GM12875 (cell line): ENCODE measurements at regions not wholly inside any gene's neighbourhood (a gene's known extent, or its start where the extent isn't known, plus 50 kb on each side); places are given as distances from the start of the nearest gene placed in this dataset.

Experiments used
- H3K4me3 ChIP-seq: one replicate; pipeline ENCODE4 v1.5.1; 2011; ENCODE audit warnings: low read depth, low read length, control low read depth
- TF ChIP-seq, protein P1 (sequence below): IDR thresholded peaks from 2 replicates; pipeline ENCODE4 v1.5.1; 2011; ENCODE audit warnings: low read depth, mild to moderate bottlenecking, control low read depth, inconsistent platforms, low read length, moderate library complexity, borderline replicate concordance; ENCODE audit not compliant: insufficient read depth

DNA sequence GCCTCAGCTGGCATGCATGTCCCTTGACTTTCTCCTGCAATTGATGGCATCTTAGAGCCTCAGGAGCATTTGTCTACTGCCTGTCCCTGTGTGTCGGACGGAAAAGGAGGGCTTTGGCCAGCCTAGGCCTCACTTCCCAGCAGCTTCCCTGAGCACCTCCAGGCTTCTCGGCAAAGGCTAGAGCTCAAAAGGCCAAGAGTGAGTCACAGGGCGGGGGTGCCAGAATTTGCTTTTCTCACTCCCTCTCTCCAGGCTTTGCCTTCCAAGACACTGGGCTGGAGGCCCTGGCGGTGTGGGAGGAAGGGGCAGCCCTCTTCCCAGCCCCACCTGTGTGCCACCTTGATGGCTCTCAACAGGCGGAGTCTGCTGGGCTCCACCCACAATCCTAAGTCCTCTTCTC is 107.3 kb upstream of the MAF start:
- H3K4me3 ChIP-seq, result no peak overlapping the region
- TF ChIP-seq, protein P1, sequence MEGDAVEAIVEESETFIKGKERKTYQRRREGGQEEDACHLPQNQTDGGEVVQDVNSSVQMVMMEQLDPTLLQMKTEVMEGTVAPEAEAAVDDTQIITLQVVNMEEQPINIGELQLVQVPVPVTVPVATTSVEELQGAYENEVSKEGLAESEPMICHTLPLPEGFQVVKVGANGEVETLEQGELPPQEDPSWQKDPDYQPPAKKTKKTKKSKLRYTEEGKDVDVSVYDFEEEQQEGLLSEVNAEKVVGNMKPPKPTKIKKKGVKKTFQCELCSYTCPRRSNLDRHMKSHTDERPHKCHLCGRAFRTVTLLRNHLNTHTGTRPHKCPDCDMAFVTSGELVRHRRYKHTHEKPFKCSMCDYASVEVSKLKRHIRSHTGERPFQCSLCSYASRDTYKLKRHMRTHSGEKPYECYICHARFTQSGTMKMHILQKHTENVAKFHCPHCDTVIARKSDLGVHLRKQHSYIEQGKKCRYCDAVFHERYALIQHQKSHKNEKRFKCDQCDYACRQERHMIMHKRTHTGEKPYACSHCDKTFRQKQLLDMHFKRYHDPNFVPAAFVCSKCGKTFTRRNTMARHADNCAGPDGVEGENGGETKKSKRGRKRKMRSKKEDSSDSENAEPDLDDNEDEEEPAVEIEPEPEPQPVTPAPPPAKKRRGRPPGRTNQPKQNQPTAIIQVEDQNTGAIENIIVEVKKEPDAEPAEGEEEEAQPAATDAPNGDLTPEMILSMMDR, result no peak

DNA sequence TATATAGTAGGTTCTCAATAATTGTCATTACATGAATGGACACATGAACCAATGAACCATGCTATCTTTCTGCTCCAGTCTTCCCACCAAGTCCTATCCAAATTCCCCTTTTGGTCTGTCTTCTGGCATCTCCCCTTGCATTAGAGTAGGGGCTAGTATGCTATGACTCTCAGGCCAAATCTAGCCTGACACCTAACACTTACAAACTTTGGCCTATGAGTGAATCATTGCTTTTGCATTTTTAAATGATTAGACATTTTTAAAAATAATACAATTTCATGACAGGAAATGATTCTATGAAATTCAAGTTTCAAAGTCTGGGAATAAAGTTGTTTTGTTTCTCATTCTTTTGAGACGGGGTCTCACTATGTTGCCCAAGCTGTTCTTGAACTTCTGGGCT is 102.5 kb upstream of the MAF start:
- TF ChIP-seq, protein P1, result no peak
- H3K4me3 ChIP-seq, result no peak overlapping the region

DNA sequence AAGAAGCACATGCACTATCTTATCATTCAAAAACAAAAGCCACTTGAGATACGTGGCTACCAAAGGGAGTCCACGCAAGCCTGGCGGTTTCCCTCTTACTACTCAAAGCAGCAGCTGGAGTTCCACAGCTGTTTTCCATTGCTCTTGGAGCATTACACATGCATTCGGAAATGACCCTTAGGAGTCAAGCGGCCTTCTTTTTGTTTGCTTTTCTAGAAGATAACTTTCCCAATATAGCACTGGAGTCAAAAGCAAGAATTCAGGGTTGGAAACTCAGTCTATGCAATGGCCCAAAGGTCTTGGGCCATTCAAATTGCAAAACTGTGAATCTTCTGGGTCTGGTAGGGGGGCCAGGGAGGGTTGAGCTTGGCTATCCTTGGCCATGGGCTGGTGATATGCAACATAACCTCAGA is 97.8 kb upstream of the MAF start:
- H3K4me3 ChIP-seq, result no peak overlapping the region
- TF ChIP-seq, protein P1, result no peak

DNA sequence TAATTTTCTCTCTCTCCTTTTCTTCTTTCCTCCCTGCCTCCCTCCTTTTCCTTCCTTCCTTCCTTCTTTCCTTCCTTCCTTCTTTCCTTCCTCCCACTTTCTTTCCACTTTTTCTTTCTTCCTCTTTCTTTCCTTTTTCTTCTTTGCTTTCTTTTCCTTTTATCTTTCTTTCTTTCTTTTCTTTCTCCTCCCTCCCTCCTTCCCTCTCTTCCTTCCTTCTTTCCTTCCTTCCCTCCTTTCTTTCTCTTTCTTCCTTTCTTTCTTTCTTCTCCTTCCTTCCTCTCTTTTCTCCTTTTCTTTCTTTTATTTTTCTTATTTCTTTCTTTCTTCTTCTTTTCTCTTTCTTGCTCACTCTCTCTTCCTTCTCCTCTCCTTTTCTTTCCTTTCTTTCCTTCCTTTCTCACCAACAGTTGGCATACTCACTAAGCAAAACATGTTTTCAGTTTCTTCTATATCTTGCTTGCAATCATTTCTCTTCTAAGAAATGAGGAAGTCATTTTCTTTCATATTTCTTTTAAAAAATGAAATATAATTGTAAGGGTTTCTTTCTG is 97.1 kb upstream of the MAF start:
- TF ChIP-seq, protein P1, result no peak
- no peak overlapping the region for H3K4me3 ChIP-seq

DNA sequence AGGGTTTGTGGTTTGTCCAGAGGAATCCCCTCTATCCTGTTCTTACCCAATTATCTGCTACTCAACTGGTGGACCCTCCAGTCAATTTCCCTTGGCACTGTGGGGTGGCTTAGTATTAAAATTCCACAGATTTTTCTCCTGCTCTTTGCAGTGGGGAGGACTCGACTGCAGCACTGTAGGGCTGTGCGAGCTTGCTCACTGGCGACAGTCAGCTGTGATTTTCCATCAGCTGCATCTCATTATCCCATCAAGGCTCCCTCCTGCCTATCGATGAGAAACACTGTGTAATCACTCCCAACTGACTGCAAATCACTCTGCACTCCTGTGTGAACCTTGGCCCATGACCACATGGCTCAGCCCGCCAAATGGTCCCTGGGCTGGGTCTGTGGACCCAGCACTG is 90.5 kb upstream of the MAF start:
- TF ChIP-seq, protein P1, result no peak
- H3K4me3 ChIP-seq, result no peak overlapping the region

DNA sequence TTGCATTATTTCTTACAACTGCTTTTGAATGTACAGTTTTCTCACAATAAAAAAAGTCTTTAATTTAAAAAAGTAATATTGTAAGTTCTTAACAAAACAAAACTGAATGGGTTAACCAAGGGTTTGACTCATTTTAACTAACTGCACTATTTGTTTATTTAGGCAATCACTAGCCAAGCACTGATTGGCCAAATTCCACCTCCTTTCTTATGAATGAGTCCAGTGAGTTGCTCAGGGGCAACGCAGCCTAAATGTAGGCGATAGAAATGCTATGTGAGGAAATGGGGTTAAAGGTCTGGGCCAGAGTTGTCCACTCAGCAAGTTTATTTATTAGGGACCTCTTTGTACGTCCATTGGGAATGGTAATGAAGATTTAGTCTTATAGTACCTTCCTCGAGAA is 89.6 kb upstream of the MAF start:
- H3K4me3 ChIP-seq, result no peak overlapping the region
- TF ChIP-seq, protein P1, result no peak

DNA sequence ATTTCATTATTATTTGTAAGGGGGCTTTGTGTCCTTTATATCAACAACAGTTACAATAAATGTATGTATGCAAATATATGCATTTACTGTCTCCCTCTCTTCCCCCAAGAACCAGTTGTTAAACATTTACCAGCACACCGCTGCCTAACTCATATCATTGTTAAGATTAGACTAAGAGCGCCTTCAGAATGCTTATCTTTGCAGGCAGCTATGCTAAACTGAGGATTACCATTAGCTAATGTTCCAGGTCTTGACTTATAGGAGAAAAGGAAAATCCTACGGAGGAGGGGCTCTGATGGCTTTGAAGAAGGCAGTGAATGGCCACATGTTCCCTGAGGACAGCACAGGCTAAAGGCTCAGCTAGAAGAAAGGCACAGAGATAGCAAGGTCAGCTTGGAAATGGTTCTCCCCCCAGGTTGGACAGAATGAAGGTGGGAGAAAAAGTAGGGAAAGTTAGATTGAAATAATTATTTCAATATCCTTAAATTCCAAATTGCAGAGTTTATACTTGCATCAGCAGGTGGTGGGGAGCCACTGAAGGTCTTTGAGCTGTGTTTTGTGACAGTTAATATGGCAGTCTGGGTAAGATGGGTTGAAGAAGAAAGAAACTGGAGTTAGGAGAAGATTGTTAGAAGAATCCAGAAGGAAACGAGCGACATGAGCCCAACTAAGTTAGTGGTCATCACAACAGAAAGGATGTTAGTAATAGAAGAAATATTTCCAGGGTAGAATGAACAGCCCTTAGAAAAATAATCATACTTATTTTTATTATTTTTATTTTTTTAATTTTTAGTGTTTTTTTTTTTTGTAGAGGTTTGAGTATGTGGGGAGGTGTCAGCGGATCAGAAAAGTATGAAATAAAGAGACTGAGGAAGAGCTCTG is 87.0 kb upstream of the MAF start:
- no peak overlapping the region for H3K4me3 ChIP-seq
- TF ChIP-seq, protein P1, result no peak
